ENCODE measurements at regions not wholly inside any gene's neighbourhood (a gene's known extent, or its start where the extent isn't known, plus 50 kb on each side); places are given as distances from the start of the nearest gene placed in this dataset.

DNA sequence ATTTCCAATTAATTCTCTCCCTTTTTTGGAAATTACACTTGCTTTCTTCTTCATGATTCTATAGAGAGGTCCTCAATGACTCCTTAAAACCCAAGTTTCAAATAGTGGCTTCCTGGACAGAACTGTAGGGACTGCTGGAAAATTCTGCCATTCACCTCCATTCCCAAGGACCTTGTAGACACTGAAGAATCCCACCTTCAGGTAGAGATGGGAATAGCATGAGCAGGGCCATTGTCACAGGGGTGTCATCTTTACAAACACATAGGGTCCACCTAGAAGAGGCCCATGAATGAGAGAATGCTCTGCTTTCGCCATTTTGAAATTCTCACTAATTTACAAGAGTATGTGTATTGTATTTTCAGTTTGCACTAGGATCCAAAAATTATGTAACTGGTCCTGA lies 701.7 kb upstream of the CELF2 start:
- Histone ChIP-seq H3K4me2 (no peak overlapping the region), H4K20me1 (ENCODE audit: low read depth) (no peaks in the 10 kb centered on the region), H3K79me2 (ENCODE audit: low read depth) (no peaks in the 10 kb centered on the region), H3K27me3 (no peaks in the 10 kb centered on the region), H3K36me3 (no peaks in the 10 kb centered on the region), H3K9ac (no peak overlapping the region), H3F3A (ENCODE audit: low read depth) (no peaks in the 10 kb centered on the region), H3K4me3 (no peak overlapping the region), H2AFZ (replicated peaks) (no peak overlapping the region), H3K4me1 (no peaks in the 10 kb centered on the region), H3K27ac (no peak overlapping the region), H3K9me3 (ENCODE audit: low read depth) (no peaks in the 10 kb centered on the region)
- H3K36me3 Mint-ChIP-seq, result no peaks in the 10 kb centered on the region
- no peak overlapping the region for H3K27ac Mint-ChIP-seq
- no peak for DNase-seq (ENCODE audit: low spot score)
- H3K27me3 Mint-ChIP-seq (ENCODE audit: insufficient read depth, low read depth), result no peaks in the 10 kb centered on the region
- H3K4me1 Mint-ChIP-seq, result peaks cover 9% of the 10 kb centered on the region
- no peak overlapping the region for H3K4me3 Mint-ChIP-seq
- no peaks in the 10 kb centered on the region for H3K9me3 Mint-ChIP-seq
- TF ChIP-seq EZH2 (IDR thresholded peaks at IDR 0.05) (no peak), EZH2phosphoT487 (IDR thresholded peaks at IDR 0.05) (no peak)
- TF ChIP-seq, protein P1, sequence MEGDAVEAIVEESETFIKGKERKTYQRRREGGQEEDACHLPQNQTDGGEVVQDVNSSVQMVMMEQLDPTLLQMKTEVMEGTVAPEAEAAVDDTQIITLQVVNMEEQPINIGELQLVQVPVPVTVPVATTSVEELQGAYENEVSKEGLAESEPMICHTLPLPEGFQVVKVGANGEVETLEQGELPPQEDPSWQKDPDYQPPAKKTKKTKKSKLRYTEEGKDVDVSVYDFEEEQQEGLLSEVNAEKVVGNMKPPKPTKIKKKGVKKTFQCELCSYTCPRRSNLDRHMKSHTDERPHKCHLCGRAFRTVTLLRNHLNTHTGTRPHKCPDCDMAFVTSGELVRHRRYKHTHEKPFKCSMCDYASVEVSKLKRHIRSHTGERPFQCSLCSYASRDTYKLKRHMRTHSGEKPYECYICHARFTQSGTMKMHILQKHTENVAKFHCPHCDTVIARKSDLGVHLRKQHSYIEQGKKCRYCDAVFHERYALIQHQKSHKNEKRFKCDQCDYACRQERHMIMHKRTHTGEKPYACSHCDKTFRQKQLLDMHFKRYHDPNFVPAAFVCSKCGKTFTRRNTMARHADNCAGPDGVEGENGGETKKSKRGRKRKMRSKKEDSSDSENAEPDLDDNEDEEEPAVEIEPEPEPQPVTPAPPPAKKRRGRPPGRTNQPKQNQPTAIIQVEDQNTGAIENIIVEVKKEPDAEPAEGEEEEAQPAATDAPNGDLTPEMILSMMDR (IDR thresholded peaks at IDR 0.05), result no peak

DNA sequence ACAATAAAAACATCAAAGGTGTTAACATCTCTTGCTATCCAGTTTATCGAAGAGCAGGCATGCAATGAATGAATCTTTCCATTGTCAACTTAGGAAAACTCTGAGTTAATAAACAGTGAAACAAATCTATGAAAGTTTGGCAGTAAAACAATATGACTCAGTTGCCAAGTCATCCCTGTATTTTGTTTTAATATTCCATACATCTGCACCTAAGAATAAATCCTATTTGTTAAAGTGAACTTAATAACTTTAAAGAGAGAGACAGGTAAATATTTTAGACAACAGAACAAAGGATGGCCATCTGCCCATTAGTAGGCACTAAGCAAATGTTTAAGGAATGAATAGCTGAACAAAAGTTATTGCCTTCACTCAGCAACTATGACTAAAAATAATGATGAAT lies 700.5 kb upstream of the CELF2 start:
- H3K79me2 ChIP-seq (ENCODE audit: low read depth), result no peaks in the 10 kb centered on the region
- H3K4me1 Mint-ChIP-seq, result peaks cover 9% of the 10 kb centered on the region
- H3K27ac ChIP-seq, result no peak overlapping the region
- H3K9me3 Mint-ChIP-seq, result no peaks in the 10 kb centered on the region
- H3K4me2 ChIP-seq, result no peak overlapping the region
- no peaks in the 10 kb centered on the region for H3K27me3 ChIP-seq
- TF ChIP-seq, protein P1 (IDR thresholded peaks at IDR 0.05), result no peak
- TF ChIP-seq EZH2 (IDR thresholded peaks at IDR 0.05) (no peak), EZH2phosphoT487 (IDR thresholded peaks at IDR 0.05) (no peak)
- no peak overlapping the region for H2AFZ ChIP-seq (replicated peaks)
- no peaks in the 10 kb centered on the region for H3F3A ChIP-seq (ENCODE audit: low read depth)
- H3K4me3 Mint-ChIP-seq, result no peak overlapping the region
- no peaks in the 10 kb centered on the region for H3K36me3 ChIP-seq
- H3K4me1 ChIP-seq, result no peaks in the 10 kb centered on the region
- H3K9me3 ChIP-seq (ENCODE audit: low read depth), result no peaks in the 10 kb centered on the region
- no peaks in the 10 kb centered on the region for H3K27me3 Mint-ChIP-seq (ENCODE audit: insufficient read depth, low read depth)
- H3K27ac Mint-ChIP-seq, result no peak overlapping the region
- H4K20me1 ChIP-seq (ENCODE audit: low read depth), result no peaks in the 10 kb centered on the region
- H3K4me3 ChIP-seq, result no peak overlapping the region
- no peak overlapping the region for H3K9ac ChIP-seq
- H3K36me3 Mint-ChIP-seq, result no peaks in the 10 kb centered on the region
- no peak for DNase-seq (ENCODE audit: low spot score)

DNA sequence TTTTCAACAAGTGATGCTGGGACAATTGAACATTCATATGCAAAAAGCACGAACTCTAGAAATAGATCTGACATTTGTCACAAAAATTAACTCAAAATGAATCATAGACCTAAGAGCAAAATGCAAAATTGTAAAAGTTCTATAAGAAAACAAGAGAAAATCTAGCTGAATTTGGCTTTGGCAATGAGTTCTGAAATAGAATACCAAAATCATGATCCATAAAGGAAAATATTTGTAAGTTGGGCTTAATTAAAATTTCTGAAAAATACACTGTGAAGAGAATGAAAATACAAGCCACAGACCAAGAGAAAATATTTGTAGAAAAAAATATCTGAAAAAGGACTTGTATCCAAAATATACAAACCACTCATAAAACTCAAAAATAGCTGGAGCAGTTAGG lies 698.8 kb upstream of the CELF2 start:
- TF ChIP-seq EZH2phosphoT487 (IDR thresholded peaks at IDR 0.05), result no peak
- no peak for TF ChIP-seq EZH2 (IDR thresholded peaks at IDR 0.05)
- TF ChIP-seq, protein P1 (IDR thresholded peaks at IDR 0.05), result no peak
- no peaks in the 10 kb centered on the region for H3F3A ChIP-seq (ENCODE audit: low read depth)
- H3K36me3 ChIP-seq, result no peaks in the 10 kb centered on the region
- no peaks in the 10 kb centered on the region for H3K4me1 ChIP-seq
- H3K9me3 ChIP-seq (ENCODE audit: low read depth), result no peaks in the 10 kb centered on the region
- no peak overlapping the region for H3K9ac ChIP-seq
- no peak overlapping the region for H3K4me3 ChIP-seq
- no peaks in the 10 kb centered on the region for H3K27me3 ChIP-seq
- no peak overlapping the region for H2AFZ ChIP-seq (replicated peaks)
- H3K79me2 ChIP-seq (ENCODE audit: low read depth), result no peaks in the 10 kb centered on the region
- Mint-ChIP-seq H3K4me1 (peaks cover 6% of the 10 kb centered on the region), H3K27ac (no peak overlapping the region), H3K27me3 (ENCODE audit: insufficient read depth, low read depth) (no peaks in the 10 kb centered on the region), H3K9me3 (no peaks in the 10 kb centered on the region), H3K4me3 (no peak overlapping the region), H3K36me3 (no peaks in the 10 kb centered on the region)
- no peaks in the 10 kb centered on the region for H4K20me1 ChIP-seq (ENCODE audit: low read depth)
- DNase-seq (ENCODE audit: low spot score), result no peak
- no peak overlapping the region for H3K4me2 ChIP-seq
- H3K27ac ChIP-seq, result no peak overlapping the region

DNA sequence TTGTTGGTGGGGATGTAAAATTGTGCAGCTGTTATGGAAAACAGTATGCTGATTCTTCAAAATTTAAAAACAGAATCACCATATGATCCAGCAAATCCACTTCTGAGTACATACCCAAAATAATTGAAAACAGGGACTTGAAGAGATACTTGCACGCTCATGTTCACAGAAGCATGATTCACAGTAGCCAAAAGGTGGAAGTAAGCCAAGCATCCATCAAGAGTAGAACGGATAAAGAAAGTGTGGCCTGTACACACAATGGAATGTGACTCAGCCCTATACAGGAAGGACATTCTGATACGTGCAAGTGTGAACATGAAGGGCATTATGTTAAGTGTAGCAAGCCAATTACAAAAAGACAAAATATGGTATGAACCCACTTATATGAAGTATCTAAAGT lies 696.7 kb upstream of the CELF2 start:
- no peak for DNase-seq (ENCODE audit: low spot score)
- no peak overlapping the region for H2AFZ ChIP-seq (replicated peaks)
- H3K27me3 ChIP-seq, result no peaks in the 10 kb centered on the region
- Mint-ChIP-seq H3K4me3 (no peak overlapping the region), H3K27ac (no peak overlapping the region), H3K36me3 (no peaks in the 10 kb centered on the region), H3K27me3 (ENCODE audit: insufficient read depth, low read depth) (no peaks in the 10 kb centered on the region), H3K9me3 (no peaks in the 10 kb centered on the region), H3K4me1 (no peaks in the 10 kb centered on the region)
- H3K9ac ChIP-seq, result no peak overlapping the region
- H3K4me2 ChIP-seq, result no peak overlapping the region
- H3K36me3 ChIP-seq, result no peaks in the 10 kb centered on the region
- no peaks in the 10 kb centered on the region for H3K4me1 ChIP-seq
- no peaks in the 10 kb centered on the region for H4K20me1 ChIP-seq (ENCODE audit: low read depth)
- no peaks in the 10 kb centered on the region for H3F3A ChIP-seq (ENCODE audit: low read depth)
- no peak overlapping the region for H3K27ac ChIP-seq
- TF ChIP-seq, protein P1 (IDR thresholded peaks at IDR 0.05), result no peak
- no peak for TF ChIP-seq EZH2phosphoT487 (IDR thresholded peaks at IDR 0.05)
- TF ChIP-seq EZH2 (IDR thresholded peaks at IDR 0.05), result no peak
- no peaks in the 10 kb centered on the region for H3K79me2 ChIP-seq (ENCODE audit: low read depth)
- H3K9me3 ChIP-seq (ENCODE audit: low read depth), result no peaks in the 10 kb centered on the region
- no peak overlapping the region for H3K4me3 ChIP-seq

All from neural progenitor cell (in vitro differentiated cells).